ENCODE measurements at regions not wholly inside any gene's neighbourhood (a gene's known extent, or its start where the extent isn't known, plus 50 kb on each side); places are given as distances from the start of the nearest gene placed in this dataset.

GRCh38 chr16:76023835-76024234, 253.4 kb upstream of the CNTNAP4 start:
- Histone ChIP-seq H2AFZ (no peak overlapping the region), H3K27me3 (ENCODE audit: insufficient read depth, low read depth) (no peaks in the 10 kb centered on the region), H3K27ac (no peak overlapping the region), H3K9me3 (ENCODE audit: insufficient read depth, low read depth) (no peaks in the 10 kb centered on the region), H3K9me2 (ENCODE audit: insufficient read depth) (no peaks in the 10 kb centered on the region), H3K36me3 (ENCODE audit: low read depth) (no peaks in the 10 kb centered on the region), H3K4me2 (no peak overlapping the region), H3K4me1 (replicated peaks; ENCODE audit: insufficient read depth) (no peaks in the 10 kb centered on the region), H3K4me3 (no peak overlapping the region), H3F3A (ENCODE audit: insufficient read depth, low read depth) (no peaks in the 10 kb centered on the region), H4K20me1 (ENCODE audit: insufficient read depth) (no peaks in the 10 kb centered on the region), H3K79me2 (ENCODE audit: low read depth) (no peaks in the 10 kb centered on the region)
- ChIA-PET CTCF (no interaction called here), POLR2A (ENCODE audit: unreplicated experiment) (no interaction called here)
- no TSS peak for BruUV-seq (replicated peaks)
- DNase-seq, result no peak
- TF ChIP-seq CTCF (conservative IDR thresholded peaks at IDR 0.05) (no peak), EZH2 (IDR thresholded peaks at IDR 0.05; ENCODE audit: low read depth) (no peak)
- intact Hi-C loops (cut with micrococcal nuclease; ENCODE audit: unreplicated experiment), result no loop called here

DNA sequence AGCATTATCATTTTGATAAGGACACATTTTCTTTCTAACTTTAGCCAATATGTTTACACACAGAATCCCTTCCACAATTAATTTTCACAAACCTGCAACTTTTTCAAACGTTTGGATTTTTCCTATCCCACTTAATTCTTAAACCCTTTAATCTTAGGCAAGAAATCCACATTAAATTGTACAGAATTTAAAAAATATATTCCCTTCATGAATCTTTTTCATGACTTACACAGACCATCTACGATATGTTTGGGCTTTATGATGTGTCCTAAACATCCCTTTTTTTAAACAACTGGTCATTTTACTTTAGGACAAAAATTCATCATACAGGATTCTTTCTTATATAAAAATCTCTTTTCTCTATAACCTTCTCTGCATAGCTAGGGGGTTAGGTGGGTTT, 241.5 kb upstream of the CNTNAP4 start:
- Histone ChIP-seq H3K9me2 (ENCODE audit: insufficient read depth) (no peaks in the 10 kb centered on the region), H3K9me3 (ENCODE audit: insufficient read depth, low read depth) (no peaks in the 10 kb centered on the region), H3K79me2 (ENCODE audit: low read depth) (no peaks in the 10 kb centered on the region), H3K4me3 (no peak overlapping the region), H3K27me3 (ENCODE audit: insufficient read depth, low read depth) (no peaks in the 10 kb centered on the region), H2AFZ (no peak overlapping the region), H3K36me3 (ENCODE audit: low read depth) (no peaks in the 10 kb centered on the region), H3K27ac (no peak overlapping the region), H3K4me1 (replicated peaks; ENCODE audit: insufficient read depth) (no peaks in the 10 kb centered on the region), H4K20me1 (ENCODE audit: insufficient read depth) (no peaks in the 10 kb centered on the region), H3K4me2 (no peak overlapping the region), H3F3A (ENCODE audit: insufficient read depth, low read depth) (no peaks in the 10 kb centered on the region)
- no peak for TF ChIP-seq EZH2 (IDR thresholded peaks at IDR 0.05; ENCODE audit: low read depth)
- TF ChIP-seq CTCF (conservative IDR thresholded peaks at IDR 0.05), result no peak
- DNase-seq, result no peak
- BruUV-seq (replicated peaks), result no TSS peak
- intact Hi-C loops (cut with micrococcal nuclease; ENCODE audit: unreplicated experiment), result no loop called here
- CTCF ChIA-PET, result no interaction called here
- POLR2A ChIA-PET (ENCODE audit: unreplicated experiment), result no interaction called here

DNA sequence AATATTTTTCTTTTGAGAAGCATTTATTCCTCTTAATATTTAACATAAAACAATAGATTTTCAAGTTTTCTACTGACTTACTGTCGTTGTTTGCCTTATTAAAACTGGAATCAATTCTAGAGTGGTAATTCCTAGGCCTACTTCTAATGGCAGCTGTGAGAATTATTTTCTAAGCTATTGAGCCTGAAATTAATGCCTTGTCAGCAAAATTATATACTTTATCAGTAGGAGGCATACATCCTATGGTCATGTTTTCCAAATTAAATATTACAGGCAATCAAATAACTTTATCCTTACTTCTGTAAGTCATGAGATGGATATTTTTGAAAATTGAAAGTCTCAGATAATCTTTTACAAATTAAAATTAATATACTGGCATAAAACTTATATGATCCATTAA, 239.1 kb upstream of the CNTNAP4 start:
- intact Hi-C loops (cut with micrococcal nuclease; ENCODE audit: unreplicated experiment), result no loop called here

More for the DNA sequence above, 239.1 kb upstream of the CNTNAP4 start:
- no peaks in the 10 kb centered on the region for H3K36me3 ChIP-seq (ENCODE audit: low read depth)
- no peaks in the 10 kb centered on the region for H4K20me1 ChIP-seq (ENCODE audit: insufficient read depth)
- no peak overlapping the region for H3K4me2 ChIP-seq
- H3K27me3 ChIP-seq (ENCODE audit: insufficient read depth, low read depth), result no peaks in the 10 kb centered on the region
- ChIA-PET CTCF (no interaction called here), POLR2A (ENCODE audit: unreplicated experiment) (no interaction called here)
- H2AFZ ChIP-seq, result no peak overlapping the region
- DNase-seq, result no peak
- H3K27ac ChIP-seq, result no peak overlapping the region
- TF ChIP-seq CTCF (conservative IDR thresholded peaks at IDR 0.05) (no peak), EZH2 (IDR thresholded peaks at IDR 0.05; ENCODE audit: low read depth) (no peak)
- no peak overlapping the region for H3K4me3 ChIP-seq
- no peaks in the 10 kb centered on the region for H3F3A ChIP-seq (ENCODE audit: insufficient read depth, low read depth)
- H3K9me2 ChIP-seq (ENCODE audit: insufficient read depth), result no peaks in the 10 kb centered on the region
- H3K79me2 ChIP-seq (ENCODE audit: low read depth), result no peaks in the 10 kb centered on the region
- BruUV-seq (replicated peaks), result no TSS peak
- H3K9me3 ChIP-seq (ENCODE audit: insufficient read depth, low read depth), result no peaks in the 10 kb centered on the region
- no peaks in the 10 kb centered on the region for H3K4me1 ChIP-seq (replicated peaks; ENCODE audit: insufficient read depth)
